ENCODE measurements at regions not wholly inside any gene's neighbourhood (a gene's known extent, or its start where the extent isn't known, plus 50 kb on each side); places are given as distances from the start of the nearest gene placed in this dataset.

DNA sequence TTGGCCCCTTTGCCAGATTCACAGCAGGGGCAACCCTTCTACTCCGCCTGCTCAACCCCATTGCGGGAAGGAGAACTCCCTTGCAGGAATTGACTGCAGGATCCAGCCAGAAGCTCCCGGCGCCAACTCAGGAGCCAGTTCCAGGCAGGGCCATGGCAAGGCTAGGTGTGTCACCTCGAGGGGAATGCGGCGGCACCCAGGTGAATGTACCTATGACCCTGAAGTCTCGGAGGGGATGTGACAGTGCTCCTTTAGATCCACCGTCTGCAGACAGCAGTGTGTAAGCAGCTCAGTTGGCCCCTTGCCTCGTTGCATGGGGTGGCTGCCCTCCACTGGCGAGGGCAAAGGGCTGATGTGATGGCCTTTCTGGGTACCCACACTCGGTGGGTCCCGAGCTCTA is 606.6 kb downstream of the ELAVL2 start:
- TF ChIP-seq POLR2A (IDR thresholded peaks at IDR 0.05) = no peak
- TF ChIP-seq, protein P1, sequence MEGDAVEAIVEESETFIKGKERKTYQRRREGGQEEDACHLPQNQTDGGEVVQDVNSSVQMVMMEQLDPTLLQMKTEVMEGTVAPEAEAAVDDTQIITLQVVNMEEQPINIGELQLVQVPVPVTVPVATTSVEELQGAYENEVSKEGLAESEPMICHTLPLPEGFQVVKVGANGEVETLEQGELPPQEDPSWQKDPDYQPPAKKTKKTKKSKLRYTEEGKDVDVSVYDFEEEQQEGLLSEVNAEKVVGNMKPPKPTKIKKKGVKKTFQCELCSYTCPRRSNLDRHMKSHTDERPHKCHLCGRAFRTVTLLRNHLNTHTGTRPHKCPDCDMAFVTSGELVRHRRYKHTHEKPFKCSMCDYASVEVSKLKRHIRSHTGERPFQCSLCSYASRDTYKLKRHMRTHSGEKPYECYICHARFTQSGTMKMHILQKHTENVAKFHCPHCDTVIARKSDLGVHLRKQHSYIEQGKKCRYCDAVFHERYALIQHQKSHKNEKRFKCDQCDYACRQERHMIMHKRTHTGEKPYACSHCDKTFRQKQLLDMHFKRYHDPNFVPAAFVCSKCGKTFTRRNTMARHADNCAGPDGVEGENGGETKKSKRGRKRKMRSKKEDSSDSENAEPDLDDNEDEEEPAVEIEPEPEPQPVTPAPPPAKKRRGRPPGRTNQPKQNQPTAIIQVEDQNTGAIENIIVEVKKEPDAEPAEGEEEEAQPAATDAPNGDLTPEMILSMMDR (IDR thresholded peaks at IDR 0.05) = no peak
